ENCODE measurements at regions not wholly inside any gene's neighbourhood (a gene's known extent, or its start where the extent isn't known, plus 50 kb on each side); places are given as distances from the start of the nearest gene placed in this dataset.
"Not testable (repeated sequence)": the region's sequence is repeated elsewhere in the genome, so short reads cannot be mapped to it uniquely, and the experiment has no call there.

GRCh38 chr1:102365071-102365470, 368.3 kb upstream of the OLFM3 start:
- no peak for DNase-seq

GRCh38 chr1:102336602-102337001, 339.9 kb upstream of the OLFM3 start:
- DNase-seq, result no peak

GRCh38 chr1:102318104-102318806, 321.5 kb upstream of the OLFM3 start:
- DNase-seq, result no peak

GRCh38 chr1:102315096-102315495, 318.4 kb upstream of the OLFM3 start:
- no peak for DNase-seq

- no peak for DNase-seq
Observed at GRCh38 chr1:102296116-102296515, 299.4 kb upstream of the OLFM3 start.

GRCh38 chr1:102282955-102283354, 286.2 kb upstream of the OLFM3 start:
- DNase-seq, result no peak

GRCh38 chr1:102262994-102263393, 266.3 kb upstream of the OLFM3 start:
- DNase-seq, result no peak

GRCh38 chr1:102252731-102253505, 256.2 kb upstream of the OLFM3 start:
- no peak for DNase-seq

GRCh38 chr1:102241431-102242338, 245.0 kb upstream of the OLFM3 start:
- no peak for DNase-seq

GRCh38 chr1:102239247-102239646, 242.5 kb upstream of the OLFM3 start:
- no peak for DNase-seq

GRCh38 chr1:102234753-102235359, 238.1 kb upstream of the OLFM3 start:
- no peak for DNase-seq

GRCh38 chr1:102219463-102219862, 222.7 kb upstream of the OLFM3 start:
- DNase-seq, result no peak

GRCh38 chr1:102210891-102211290, 214.2 kb upstream of the OLFM3 start:
- not testable (repeated sequence) for DNase-seq

GRCh38 chr1:102191723-102192122, 195.0 kb upstream of the OLFM3 start:
- peak; percentile 20 to 51 for DNase-seq

- no peak for DNase-seq
Observed at GRCh38 chr1:102190429-102190828, 193.7 kb upstream of the OLFM3 start.

- DNase-seq, result no peak
Observed at GRCh38 chr1:102186536-102186935, 189.8 kb upstream of the OLFM3 start.

GRCh38 chr1:102185260-102185659, 188.5 kb upstream of the OLFM3 start:
- DNase-seq, result no peak

GRCh38 chr1:102184477-102184876, 187.8 kb upstream of the OLFM3 start:
- no peak for DNase-seq

GRCh38 chr1:102183711-102184110, 187.0 kb upstream of the OLFM3 start:
- no peak for DNase-seq

GRCh38 chr1:102182603-102183260, 186.0 kb upstream of the OLFM3 start:
- DNase-seq, result no peak

GRCh38 chr1:102181341-102181740, 184.6 kb upstream of the OLFM3 start:
- no peak for DNase-seq

- no peak for DNase-seq
Observed at GRCh38 chr1:102178480-102178879, 181.8 kb upstream of the OLFM3 start.

Data from NCI-H1930 (cell line).